ENCODE measurements at regions not wholly inside any gene's neighbourhood (a gene's known extent, or its start where the extent isn't known, plus 50 kb on each side); places are given as distances from the start of the nearest gene placed in this dataset.
"Not testable (repeated sequence)": the region's sequence is repeated elsewhere in the genome, so short reads cannot be mapped to it uniquely, and the experiment has no call there.

DNA sequence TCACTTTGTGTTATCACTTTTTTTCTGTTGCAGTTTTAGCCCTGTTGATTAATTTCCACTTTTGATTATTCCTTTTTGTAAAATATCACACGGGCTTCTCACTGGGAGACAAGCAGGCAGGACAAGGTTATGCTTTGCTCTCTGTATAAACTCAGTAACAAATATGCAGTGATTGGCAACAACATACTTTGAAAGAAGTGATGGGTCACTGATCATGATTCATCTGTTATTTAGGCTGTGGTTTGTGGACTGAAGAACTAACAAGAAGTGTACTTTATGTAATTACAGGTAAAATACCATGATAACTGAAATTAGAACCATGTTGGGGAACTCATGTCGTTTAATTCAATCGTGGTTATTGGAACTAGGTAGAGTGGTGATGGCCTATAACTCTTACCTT, 62.1 kb upstream of the ABI1 start:
- not testable (repeated sequence) for TF ChIP-seq POLR2A (IDR thresholded peaks at IDR 0.05)
- TF ChIP-seq, protein P1, sequence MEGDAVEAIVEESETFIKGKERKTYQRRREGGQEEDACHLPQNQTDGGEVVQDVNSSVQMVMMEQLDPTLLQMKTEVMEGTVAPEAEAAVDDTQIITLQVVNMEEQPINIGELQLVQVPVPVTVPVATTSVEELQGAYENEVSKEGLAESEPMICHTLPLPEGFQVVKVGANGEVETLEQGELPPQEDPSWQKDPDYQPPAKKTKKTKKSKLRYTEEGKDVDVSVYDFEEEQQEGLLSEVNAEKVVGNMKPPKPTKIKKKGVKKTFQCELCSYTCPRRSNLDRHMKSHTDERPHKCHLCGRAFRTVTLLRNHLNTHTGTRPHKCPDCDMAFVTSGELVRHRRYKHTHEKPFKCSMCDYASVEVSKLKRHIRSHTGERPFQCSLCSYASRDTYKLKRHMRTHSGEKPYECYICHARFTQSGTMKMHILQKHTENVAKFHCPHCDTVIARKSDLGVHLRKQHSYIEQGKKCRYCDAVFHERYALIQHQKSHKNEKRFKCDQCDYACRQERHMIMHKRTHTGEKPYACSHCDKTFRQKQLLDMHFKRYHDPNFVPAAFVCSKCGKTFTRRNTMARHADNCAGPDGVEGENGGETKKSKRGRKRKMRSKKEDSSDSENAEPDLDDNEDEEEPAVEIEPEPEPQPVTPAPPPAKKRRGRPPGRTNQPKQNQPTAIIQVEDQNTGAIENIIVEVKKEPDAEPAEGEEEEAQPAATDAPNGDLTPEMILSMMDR (IDR thresholded peaks at IDR 0.05), result not testable (repeated sequence)
